K562 (cell line): ENCODE measurements at regions not wholly inside any gene's neighbourhood (a gene's known extent, or its start where the extent isn't known, plus 50 kb on each side); places are given as distances from the start of the nearest gene placed in this dataset.
"Not testable (repeated sequence)": the region's sequence is repeated elsewhere in the genome, so short reads cannot be mapped to it uniquely, and the experiment has no call there.

Experiments used
- CTCF ChIP-seq, 3 experiments: IDR thresholded peaks in 2 of 3; conservative IDR thresholded peaks in 1 of 3; 2 replicates each; pipeline ENCODE4 v1.5.1; 2011 to 2012; ENCODE audit warnings: low read length in 3 of 3, mild to moderate bottlenecking in 3 of 3, control low read depth in 2 of 3, improper control_type of control experiment in 1 of 3, inconsistent platforms in 1 of 3, low read depth in 1 of 3, mixed read lengths in 1 of 3, moderate library complexity in 1 of 3; ENCODE audit not compliant: insufficient read depth in 2 of 3
- TCF7L2 ChIP-seq: fragments of 150-350 bp; IDR thresholded peaks from 2 replicates; pipeline ENCODE4 v1.6.1; 2016; ENCODE audit warnings: low read depth, mild to moderate bottlenecking, low read length, moderate library complexity

- not testable (repeated sequence) for TF ChIP-seq CTCF (IDR thresholded peaks at IDR 0.05 in 2 of 3, conservative IDR thresholded peaks at IDR 0.05 in 1 of 3; ENCODE audit: insufficient read depth in 2 of 3, low read depth in 1 of 3, low read length in 3 of 3); TCF7L2
These were observed 233.4 kb upstream of the FRG1 start for GRCh38 chr4:189707227-189707626.
